Trophoblast cell (in vitro differentiated cells and primary cell): ENCODE measurements at regions not wholly inside any gene's neighbourhood (a gene's known extent, or its start where the extent isn't known, plus 50 kb on each side); places are given as distances from the start of the nearest gene placed in this dataset.

ENCODE experiments used
- DNase-seq, 2 donors: peaks; one replicate each; pipeline ENCODE4 v3.0.0-alpha.2; 2016
- H2AFZ ChIP-seq: 2 replicates; pipeline ENCODE4 v1.6.1; 2013; ENCODE audit warnings: low read length, moderate library complexity, mild to moderate bottlenecking; ENCODE audit not compliant: insufficient read depth, poor library complexity
- H2AK5ac ChIP-seq: 2 replicates; pipeline ENCODE4 v1.6.1; 2013; ENCODE audit warnings: mild to moderate bottlenecking, low read length
- H2BK120ac ChIP-seq: 2 replicates; pipeline ENCODE4 v1.6.1; 2013; ENCODE audit warnings: low read length, mild to moderate bottlenecking, moderate library complexity; ENCODE audit not compliant: insufficient read depth, poor library complexity
- H2BK12ac ChIP-seq: 2 replicates; pipeline ENCODE4 v1.6.1; 2013; ENCODE audit warnings: mild to moderate bottlenecking, low read length, moderate library complexity
- H2BK5ac ChIP-seq: 2 replicates; pipeline ENCODE4 v1.6.1; 2013; ENCODE audit warnings: low read length, low read depth, moderate library complexity, mild to moderate bottlenecking; ENCODE audit not compliant: poor library complexity
- H3K14ac ChIP-seq: 2 replicates; pipeline ENCODE4 v1.6.1; 2013; ENCODE audit warnings: mild to moderate bottlenecking, low read length
- H3K18ac ChIP-seq: 2 replicates; pipeline ENCODE4 v1.6.1; 2013; ENCODE audit warnings: mild to moderate bottlenecking, low read length
- H3K23ac ChIP-seq: 2 replicates; pipeline ENCODE4 v1.6.1; 2013; ENCODE audit warnings: low read length
- H3K27ac ChIP-seq: 2 replicates; pipeline ENCODE4 v1.5.1; 2013; ENCODE audit warnings: low read depth, mild to moderate bottlenecking, inconsistent platforms, low read length, moderate library complexity
- H3K27me3 ChIP-seq: 2 replicates; pipeline ENCODE4 v1.6.1; 2013; ENCODE audit warnings: inconsistent platforms, mild to moderate bottlenecking, low read length, moderate library complexity; ENCODE audit not compliant: insufficient read depth
- H3K36me3 ChIP-seq, 2 experiments: 1 replicate in 1 of 2; 2 replicates in 1 of 2; pipeline ENCODE4 v1.6.1; 2013; ENCODE audit warnings: low read length in 2 of 2, mild to moderate bottlenecking in 2 of 2, moderate library complexity in 1 of 2; ENCODE audit not compliant: insufficient read depth in 2 of 2, control insufficient read depth in 1 of 2
- H3K4ac ChIP-seq: 2 replicates; pipeline ENCODE4 v1.6.1; 2013; ENCODE audit warnings: low read depth, mild to moderate bottlenecking, low read length, moderate library complexity
- H3K4me1 ChIP-seq, 2 experiments: 1 replicate in 1 of 2; 2 replicates in 1 of 2; pipeline ENCODE4 v1.6.1; 2013; ENCODE audit warnings: low read length in 2 of 2, mild to moderate bottlenecking in 2 of 2, moderate library complexity in 1 of 2; ENCODE audit not compliant: insufficient read depth in 2 of 2, control insufficient read depth in 1 of 2
- H3K4me2 ChIP-seq: 2 replicates; pipeline ENCODE4 v1.6.1; 2013; ENCODE audit warnings: inconsistent platforms, mild to moderate bottlenecking, low read length, moderate library complexity
- H3K4me3 ChIP-seq: 2 replicates; pipeline ENCODE4 v1.5.1; 2013; ENCODE audit warnings: mild to moderate bottlenecking, low read depth, low read length, inconsistent platforms
- H3K79me1 ChIP-seq: one replicate; pipeline ENCODE4 v1.6.1; 2013; ENCODE audit warnings: low read length
- H3K79me2 ChIP-seq: 2 replicates; pipeline ENCODE4 v1.6.1; 2013; ENCODE audit warnings: low read length, mild to moderate bottlenecking; ENCODE audit not compliant: control insufficient read depth, insufficient read depth, poor library complexity
- H3K9ac ChIP-seq: 2 replicates; pipeline ENCODE4 v1.6.1; 2013; ENCODE audit warnings: mild to moderate bottlenecking, low read length
- H3K9me3 ChIP-seq: 2 replicates; pipeline ENCODE4 v1.6.1; 2013; ENCODE audit warnings: low read depth, mild to moderate bottlenecking, control low read depth, inconsistent platforms, low read length; ENCODE audit not compliant: insufficient read depth
- H4K12ac ChIP-seq: 2 replicates; pipeline ENCODE4 v1.6.1; 2013; ENCODE audit warnings: low read depth, mild to moderate bottlenecking, low read length, moderate library complexity
- H4K8ac ChIP-seq: 2 replicates; pipeline ENCODE4 v1.6.1; 2013; ENCODE audit warnings: low read depth, mild to moderate bottlenecking, low read length, moderate library complexity
- H4K91ac ChIP-seq: one replicate; pipeline ENCODE4 v1.6.1; 2013; ENCODE audit warnings: low read depth, mild to moderate bottlenecking, low read length, moderate library complexity
- WGBS: extraction: QIAGEN DNeasy Blood & Tissue Kit; methylation state at CpG from one replicate; pipeline ENCODE4 v1.1.7; 2013; ENCODE audit warnings: missing lambda C conversion rate; ENCODE audit not compliant: insufficient read length, insufficient coverage; ENCODE audit errors: extremely low coverage; 5-methylcytosine and 5-hydroxymethylcytosine counted together

DNA sequence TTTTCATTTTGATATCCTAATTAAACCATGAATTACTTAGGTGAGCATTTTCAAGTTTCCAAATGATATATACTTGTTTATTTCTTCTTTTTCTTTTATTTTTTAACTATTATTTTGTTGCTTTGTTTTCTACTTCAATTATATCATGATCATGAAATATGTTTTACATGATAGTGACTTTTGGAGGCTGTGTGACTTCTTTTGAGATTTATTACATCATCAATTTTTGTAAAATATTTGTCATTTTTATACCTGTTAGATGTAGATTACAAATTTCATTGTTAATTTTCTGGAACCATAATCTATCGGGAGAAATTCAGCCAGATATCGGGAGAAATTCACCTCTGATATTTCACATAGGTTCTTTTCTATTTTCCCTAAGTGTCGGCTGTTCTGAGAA lies 228.6 kb downstream of the RAD51AP2 start:
- no peak overlapping the region for H3K4me2 ChIP-seq
- DNase-seq, result no peak
- H4K91ac ChIP-seq, result no peak overlapping the region
- no peak overlapping the region for H3K27ac ChIP-seq
- H3K18ac ChIP-seq, result no peak overlapping the region
- H3K9ac ChIP-seq, result no peak overlapping the region
- no peak overlapping the region for H3K4ac ChIP-seq
- H4K12ac ChIP-seq, result no peak overlapping the region
- H2BK12ac ChIP-seq, result no peak overlapping the region
- no peaks in the 10 kb centered on the region for H3K27me3 ChIP-seq
- peaks cover 0 to 2% of the 10 kb centered on the region in 2 experiments for H3K4me1 ChIP-seq
- H2BK5ac ChIP-seq, result no peak overlapping the region
- H3K14ac ChIP-seq, result no peak overlapping the region
- H2AFZ ChIP-seq, result no peak overlapping the region
- no peak overlapping the region for H3K23ac ChIP-seq
- no CpG with 5 or more reads among the region's 3 CpGs for WGBS
- H3K4me3 ChIP-seq, result no peak overlapping the region
- no peak overlapping the region for H4K8ac ChIP-seq
- no peaks in the 10 kb centered on the region for H3K79me1 ChIP-seq
- H3K9me3 ChIP-seq, result peaks cover 3% of the 10 kb centered on the region
- H2AK5ac ChIP-seq, result no peak overlapping the region
- H3K79me2 ChIP-seq, result no peaks in the 10 kb centered on the region
- H3K36me3 ChIP-seq, result no peaks in the 10 kb centered on the region
- H2BK120ac ChIP-seq, result no peak overlapping the region

DNA sequence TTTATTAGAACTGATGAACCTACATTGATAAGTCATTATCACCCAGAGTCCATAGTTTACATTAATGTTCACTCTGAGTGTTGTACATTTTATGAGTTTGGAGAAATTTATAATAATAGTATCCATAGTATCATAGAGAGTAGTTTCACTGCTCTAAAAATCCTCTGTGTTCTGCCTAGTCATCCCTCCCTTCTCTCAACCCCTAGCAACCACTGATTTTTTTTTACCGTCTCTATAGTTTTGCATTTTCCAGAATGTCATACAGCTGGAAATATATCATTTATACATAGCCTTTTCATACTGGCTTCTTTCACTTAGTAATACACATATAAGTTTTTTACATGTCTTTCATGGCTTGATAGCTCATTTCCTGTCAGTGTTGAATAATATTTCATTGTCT lies 231.1 kb downstream of the RAD51AP2 start:
- Histone ChIP-seq H3K14ac (no peak overlapping the region), H3K4me1 (peaks cover 0 to 2% of the 10 kb centered on the region in 2 experiments), H3K18ac (no peak overlapping the region), H3K23ac (no peak overlapping the region), H3K27me3 (no peaks in the 10 kb centered on the region), H3K4me3 (no peak overlapping the region), H4K91ac (no peak overlapping the region), H4K8ac (no peak overlapping the region), H3K9me3 (peaks cover 3% of the 10 kb centered on the region), H3K9ac (no peak overlapping the region), H2AFZ (no peak overlapping the region), H3K79me1 (no peaks in the 10 kb centered on the region), H2BK12ac (no peak overlapping the region), H3K79me2 (no peaks in the 10 kb centered on the region), H3K36me3 (no peaks in the 10 kb centered on the region), H2AK5ac (no peak overlapping the region), H4K12ac (no peak overlapping the region), H3K27ac (no peak overlapping the region), H2BK120ac (no peak overlapping the region), H3K4me2 (no peak overlapping the region), H2BK5ac (no peak overlapping the region), H3K4ac (no peak overlapping the region)
- no CpG with 5 or more reads among the region's 1 CpG for WGBS
- DNase-seq, result no peak

DNA sequence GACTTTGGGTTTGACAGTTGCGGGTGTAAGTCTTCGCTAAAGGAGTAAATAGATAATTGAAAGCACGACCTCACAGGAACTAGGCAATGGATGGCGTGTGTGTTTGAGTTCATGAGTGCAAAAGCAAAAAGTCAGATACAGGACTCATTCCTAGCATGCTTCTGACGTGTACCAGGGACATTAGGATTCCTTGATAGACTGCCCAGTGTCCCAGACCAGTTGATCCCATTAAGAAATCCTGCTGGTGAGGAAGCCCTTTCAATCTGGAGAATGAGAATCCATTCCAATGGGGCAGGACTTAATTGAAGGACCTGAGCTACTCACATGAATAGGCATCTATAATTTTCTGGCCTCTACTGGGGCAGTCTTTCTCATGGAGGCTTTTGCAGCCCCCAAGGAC lies 235.4 kb downstream of the RAD51AP2 start:
- Histone ChIP-seq H2AK5ac (no peak overlapping the region), H3K9ac (no peak overlapping the region), H2BK5ac (no peak overlapping the region), H4K12ac (no peak overlapping the region), H3K18ac (no peak overlapping the region), H3K4me3 (no peak overlapping the region), H3K27ac (no peak overlapping the region), H3K14ac (no peak overlapping the region), H2BK12ac (no peak overlapping the region), H3K4ac (no peak overlapping the region), H3K4me2 (no peak overlapping the region), H3K23ac (no peak overlapping the region), H3K27me3 (no peaks in the 10 kb centered on the region), H2AFZ (no peak overlapping the region), H3K4me1 (no peaks in the 10 kb centered on the region), H4K8ac (no peak overlapping the region), H3K79me2 (no peaks in the 10 kb centered on the region), H3K79me1 (no peaks in the 10 kb centered on the region), H3K9me3 (no peaks in the 10 kb centered on the region), H4K91ac (no peak overlapping the region), H2BK120ac (no peak overlapping the region), H3K36me3 (no peaks in the 10 kb centered on the region)
- no CpG with 5 or more reads among the region's 5 CpGs for WGBS
- DNase-seq, result peak in 1 of 2 donors; percentile 68

DNA sequence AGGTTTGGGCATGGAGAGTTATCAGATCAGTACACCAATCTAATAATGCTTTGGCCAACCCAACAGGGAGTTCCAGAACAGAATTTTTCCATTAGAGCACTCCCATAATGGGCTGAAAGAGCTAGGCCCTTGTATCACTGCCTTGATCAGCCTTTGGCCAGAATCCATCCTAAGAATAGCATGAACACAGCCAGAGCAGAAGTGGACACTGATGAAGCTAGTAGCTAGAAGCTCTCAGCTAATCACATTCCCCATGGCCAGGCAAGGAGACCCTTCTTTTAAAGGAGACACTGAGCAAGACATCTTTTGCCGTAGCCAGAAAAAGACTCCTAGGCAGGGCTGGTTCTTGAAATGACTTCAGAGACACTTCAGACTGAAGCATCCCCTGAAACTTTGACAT lies 236.0 kb downstream of the RAD51AP2 start:
- H3K79me1 ChIP-seq, result no peaks in the 10 kb centered on the region
- no peak overlapping the region for H3K27ac ChIP-seq
- H3K4ac ChIP-seq, result no peak overlapping the region
- H4K12ac ChIP-seq, result no peak overlapping the region
- no peak overlapping the region for H4K91ac ChIP-seq
- no peak overlapping the region for H2BK120ac ChIP-seq
- H4K8ac ChIP-seq, result no peak overlapping the region
- H3K14ac ChIP-seq, result no peak overlapping the region
- H2AK5ac ChIP-seq, result no peak overlapping the region
- H3K27me3 ChIP-seq, result no peaks in the 10 kb centered on the region
- DNase-seq, result no peak
- H2AFZ ChIP-seq, result no peak overlapping the region
- H3K18ac ChIP-seq, result no peak overlapping the region
- H3K36me3 ChIP-seq, result no peaks in the 10 kb centered on the region
- no peak overlapping the region for H3K4me2 ChIP-seq
- no peak overlapping the region for H2BK5ac ChIP-seq
- H2BK12ac ChIP-seq, result no peak overlapping the region
- no peaks in the 10 kb centered on the region for H3K79me2 ChIP-seq
- no peak overlapping the region for H3K4me3 ChIP-seq
- H3K9me3 ChIP-seq, result no peaks in the 10 kb centered on the region
- H3K9ac ChIP-seq, result no peak overlapping the region
- no CpG with 5 or more reads among the region's 1 CpG for WGBS
- no peaks in the 10 kb centered on the region for H3K4me1 ChIP-seq
- no peak overlapping the region for H3K23ac ChIP-seq
